Natural killer cell (primary cell): ENCODE measurements at regions not wholly inside any gene's neighbourhood (a gene's known extent, or its start where the extent isn't known, plus 50 kb on each side); places are given as distances from the start of the nearest gene placed in this dataset.
"Not testable (repeated sequence)": the region's sequence is repeated elsewhere in the genome, so short reads cannot be mapped to it uniquely, and the experiment has no call there.

Source experiments
- ATAC-seq, 3 donors: fragments of 150-1000 bp in 2 of 3; fragments of 200-7000 bp in 1 of 3; cut with Tn5 transposase; 1 replicate in 1 of 3; 2 replicates in 2 of 3; pipeline ENCODE4 v1.10.0; 2021; ENCODE audit warnings: mild to moderate bottlenecking in 2 of 3, moderate library complexity in 2 of 3
- DNase-seq, 2 donors: peaks; one replicate each; pipeline versions ENCODE4 v3.0.0 to v3.0.0-alpha.2; 2013 to 2021; ENCODE audit warnings: mixed read lengths in 1 of 2
- H3K27ac ChIP-seq: one replicate; pipeline ENCODE4 v1.5.1; 2013; ENCODE audit warnings: mild to moderate bottlenecking, low read length
- H3K27me3 ChIP-seq: one replicate; pipeline ENCODE4 v1.6.1; 2013; ENCODE audit warnings: low read length; ENCODE audit not compliant: control insufficient read depth, insufficient read depth
- H3K36me3 ChIP-seq: one replicate; pipeline ENCODE4 v1.6.1; 2013; ENCODE audit warnings: low read length; ENCODE audit not compliant: control insufficient read depth, insufficient read depth
- H3K4me1 ChIP-seq: one replicate; pipeline ENCODE4 v1.6.1; 2013; ENCODE audit warnings: low read length; ENCODE audit not compliant: control insufficient read depth, insufficient read depth
- H3K4me3 ChIP-seq: one replicate; pipeline ENCODE4 v1.5.1; 2013; ENCODE audit warnings: low read length
- H3K9me3 ChIP-seq: one replicate; pipeline ENCODE4 v1.6.1; 2013; ENCODE audit warnings: low read length; ENCODE audit not compliant: control insufficient read depth, insufficient read depth
- H3K27ac Mint-ChIP-seq, 2 donors: one replicate each; pipeline ENCODE4 v1.8.0; 2022; ENCODE audit warnings: mild to moderate bottlenecking in 2 of 2, mixed read lengths in 2 of 2, moderate library complexity in 1 of 2
- H3K27me3 Mint-ChIP-seq, 2 donors: one replicate each; pipeline ENCODE4 v1.8.0; 2022; ENCODE audit warnings: low read depth in 2 of 2, mixed read lengths in 2 of 2
- H3K36me3 Mint-ChIP-seq: one replicate; pipeline ENCODE4 v1.8.0; 2022; ENCODE audit warnings: mixed read lengths
- H3K4me1 Mint-ChIP-seq, 2 donors: one replicate each; pipeline ENCODE4 v1.8.0; 2022; ENCODE audit warnings: mixed read lengths in 2 of 2
- H3K4me3 Mint-ChIP-seq: one replicate; pipeline ENCODE4 v1.8.0; 2022; ENCODE audit warnings: mild to moderate bottlenecking, moderate library complexity, mixed read lengths
- H3K9me3 Mint-ChIP-seq, 2 donors: one replicate each; pipeline ENCODE4 v1.8.0; 2022; ENCODE audit warnings: mixed read lengths in 2 of 2
- CTCF ChIP-seq: fragments of 200-600 bp; IDR thresholded peaks from one replicate; pipeline ENCODE4 v1.8.0; 2022; ENCODE audit warnings: antibody characterized with exemption
- WGBS: methylation state at CpG from one replicate; pipeline ENCODE4 v1.1.7; 2013; ENCODE audit warnings: missing lambda C conversion rate; ENCODE audit not compliant: insufficient coverage; 5-methylcytosine and 5-hydroxymethylcytosine counted together
- intact Hi-C: fragments of 100-400 bp; cut with micrococcal nuclease; formaldehyde crosslinking; loops from one replicate; pipeline ENCODE4 v1.14.2; 2022

- H3K27me3 ChIP-seq, ATAC-seq, H3K27me3 Mint-ChIP-seq, DNase-seq, H3K4me3 ChIP-seq, H3K9me3 ChIP-seq, H3K9me3 Mint-ChIP-seq, H3K4me1 ChIP-seq, intact Hi-C loops, H3K27ac Mint-ChIP-seq, H3K36me3 Mint-ChIP-seq, H3K27ac ChIP-seq, H3K4me3 Mint-ChIP-seq: not testable (repeated sequence)
- WGBS: 94% methylated on average over 8 of the region's 12 CpGs
- H3K4me1 Mint-ChIP-seq: peaks cover 5 to 20% of the 10 kb centered on the region in 2 donors
- H3K36me3 ChIP-seq: peaks cover 32% of the 10 kb centered on the region
These were observed 93.2 kb upstream of the RPH3AL start, which contains the start of gene RFLNB for GRCh38 chr17:445839-446238. Gene RFLNB (minus strand): TSS chr17:445939.

DNA sequence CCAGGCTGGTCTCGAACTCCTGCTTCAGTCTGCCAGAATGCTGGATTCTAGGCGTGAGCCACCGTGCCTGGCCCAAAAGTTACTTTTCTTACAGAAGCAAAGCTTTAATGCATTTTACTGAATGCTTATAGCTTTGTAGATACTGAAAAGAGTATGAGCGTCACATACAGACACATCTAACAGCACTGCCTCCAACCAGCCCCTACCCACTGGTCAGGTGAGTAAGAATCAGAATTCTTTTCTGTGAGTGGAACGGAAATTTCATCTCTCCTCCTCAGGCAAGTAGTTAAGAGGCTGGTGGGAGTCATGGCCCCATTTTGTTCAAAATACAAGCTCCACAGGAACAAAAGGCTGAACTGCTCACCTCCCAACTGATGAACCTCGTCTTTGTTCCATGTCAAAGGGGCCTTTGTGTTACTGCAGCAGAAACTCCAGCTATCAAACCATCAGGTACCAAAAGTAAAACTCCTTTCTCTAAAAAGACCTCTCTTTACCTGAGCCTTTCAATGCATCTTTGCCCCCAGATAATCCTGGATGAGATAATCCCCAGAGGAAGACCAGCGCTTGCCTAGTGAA, 92.4 kb upstream of the RPH3AL start:
- H3K4me3 Mint-ChIP-seq: no peak overlapping the region
- no peak overlapping the region for H3K27ac ChIP-seq
- no peak overlapping the region for H3K4me3 ChIP-seq
- H3K36me3 Mint-ChIP-seq: no peaks in the 10 kb centered on the region
- H3K27ac Mint-ChIP-seq: no peak overlapping the region
- no peaks in the 10 kb centered on the region for H3K27me3 Mint-ChIP-seq
- no peak for TF ChIP-seq CTCF
- ATAC-seq (no peak), DNase-seq (no peak)
- H3K4me1 Mint-ChIP-seq: peaks cover 5 to 20% of the 10 kb centered on the region in 2 donors
- H3K36me3 ChIP-seq: peaks cover 32% of the 10 kb centered on the region
- WGBS: 94% methylated on average over 4 of the region's 7 CpGs
- peaks cover 6% of the 10 kb centered on the region for H3K4me1 ChIP-seq
- H3K9me3 Mint-ChIP-seq: no peaks in the 10 kb centered on the region
- no peaks in the 10 kb centered on the region for H3K9me3 ChIP-seq
- intact Hi-C loops: no loop called here
- no peaks in the 10 kb centered on the region for H3K27me3 ChIP-seq

DNA sequence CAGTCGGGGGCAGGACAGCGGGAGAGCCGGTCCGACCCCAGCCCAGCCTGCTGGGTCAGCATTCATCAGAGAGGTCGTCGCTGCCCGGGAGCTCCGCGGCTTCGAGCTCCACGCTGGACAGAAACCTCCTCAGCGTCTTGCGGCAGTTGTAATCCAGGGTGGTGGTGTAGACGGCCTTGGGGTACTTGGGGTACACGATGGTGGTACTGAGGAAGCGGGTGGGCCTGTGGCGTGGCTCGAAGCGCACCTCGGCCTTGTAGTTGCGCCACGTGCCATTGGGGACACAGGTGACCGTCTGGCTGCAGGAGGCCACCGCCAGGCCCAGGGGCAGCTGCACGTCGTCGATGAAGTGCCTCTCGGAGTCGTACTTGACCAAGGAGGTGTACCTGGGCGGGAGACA, 90.5 kb upstream of the RPH3AL start:
- Histone ChIP-seq H3K9me3 (no peaks in the 10 kb centered on the region), H3K27me3 (no peaks in the 10 kb centered on the region), H3K36me3 (peaks cover 34% of the 10 kb centered on the region), H3K4me1 (peaks cover 6% of the 10 kb centered on the region), H3K27ac (no peak overlapping the region), H3K4me3 (no peak overlapping the region)
- DNase-seq (no peak), ATAC-seq (no peak)
- intact Hi-C loops: no loop called here
- no peak overlapping the region for H3K4me3 Mint-ChIP-seq
- peaks cover 5 to 19% of the 10 kb centered on the region in 2 donors for H3K4me1 Mint-ChIP-seq
- TF ChIP-seq CTCF: no peak
- no peak overlapping the region for H3K27ac Mint-ChIP-seq
- no peaks in the 10 kb centered on the region for H3K27me3 Mint-ChIP-seq
- WGBS: 97% methylated on average over 30 of the region's 30 CpGs
- H3K9me3 Mint-ChIP-seq: no peaks in the 10 kb centered on the region
- H3K36me3 Mint-ChIP-seq: no peaks in the 10 kb centered on the region

DNA sequence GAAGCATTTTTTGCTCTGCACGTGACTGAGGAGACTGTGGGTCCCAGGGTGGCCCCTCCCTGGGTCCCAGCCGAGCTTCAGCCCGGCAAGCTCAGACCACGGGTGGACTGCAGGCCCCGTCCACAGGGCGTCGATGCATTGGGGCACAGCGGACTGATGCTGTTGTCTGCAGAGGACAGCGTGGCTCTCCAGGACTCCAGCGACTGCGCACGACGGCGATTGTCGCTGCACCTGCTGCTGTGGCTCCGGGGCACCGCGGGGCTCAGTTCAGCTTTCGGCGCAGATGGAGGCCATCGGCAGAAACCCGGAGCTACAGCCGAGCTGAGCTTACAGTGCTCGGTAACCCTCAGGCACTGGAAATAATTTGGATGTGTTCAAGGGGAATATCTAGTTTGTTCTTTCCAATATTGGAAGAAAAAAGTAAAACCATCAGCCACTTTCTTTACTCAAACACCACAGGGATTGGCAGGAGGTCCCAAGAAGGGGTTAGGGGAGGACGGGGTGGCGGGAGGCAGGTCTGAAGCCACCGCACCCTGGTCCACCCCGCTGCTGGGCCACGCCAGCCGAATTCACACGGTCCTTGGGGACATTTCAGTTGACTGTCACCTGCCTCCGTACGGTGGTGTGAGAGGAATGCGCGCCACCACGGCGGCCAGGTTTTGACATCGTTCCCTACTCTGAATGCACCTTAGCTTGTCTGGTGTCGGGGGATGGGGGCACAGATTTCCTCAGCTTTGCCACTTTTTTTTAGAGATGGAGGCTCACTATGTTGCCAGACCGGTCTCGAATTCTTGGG, 88.7 kb upstream of the RPH3AL start:
- TF ChIP-seq CTCF: no peak
- Mint-ChIP-seq H3K27me3 (no peaks in the 10 kb centered on the region), H3K27ac (no peak overlapping the region), H3K9me3 (no peaks in the 10 kb centered on the region), H3K4me3 (no peak overlapping the region), H3K36me3 (no peaks in the 10 kb centered on the region), H3K4me1 (peaks cover under 1 to 2% of the 10 kb centered on the region in 2 donors)
- Histone ChIP-seq H3K4me3 (no peak overlapping the region), H3K9me3 (peaks cover 2% of the 10 kb centered on the region), H3K4me1 (peaks cover 2% of the 10 kb centered on the region), H3K27ac (no peak overlapping the region), H3K27me3 (no peaks in the 10 kb centered on the region), H3K36me3 (peaks cover 34% of the 10 kb centered on the region)
- DNase-seq (no peak), ATAC-seq (no peak)
- 95% methylated on average over 41 of the region's 41 CpGs for WGBS
- intact Hi-C loops: no loop called here
